OCI-LY1 (cell line): ENCODE measurements at regions not wholly inside any gene's neighbourhood (a gene's known extent, or its start where the extent isn't known, plus 50 kb on each side); places are given as distances from the start of the nearest gene placed in this dataset.

Source experiments
- EZH2 ChIP-seq: fragments of 200-600 bp; sonication (generic), shearing (Covaris generic); IDR thresholded peaks from 2 replicates; pipeline ENCODE4 v1.8.0; 2017; ENCODE audit warnings: borderline replicate concordance, mixed run types, mild to moderate bottlenecking, antibody characterized with exemption, low read length, moderate library complexity, mixed read lengths
- TF ChIP-seq, protein P1 (sequence below): fragments of 200-600 bp; sonication (generic), shearing (Covaris generic); IDR thresholded peaks from 2 replicates; pipeline ENCODE4 v1.5.1; 2017; ENCODE audit warnings: mild to moderate bottlenecking, antibody characterized with exemption, low read length, moderate library complexity, mixed read lengths

GRCh38 chr3:181431748-181432147 lies 280.0 kb upstream of the SOX2 start:
- TF ChIP-seq, protein P1, sequence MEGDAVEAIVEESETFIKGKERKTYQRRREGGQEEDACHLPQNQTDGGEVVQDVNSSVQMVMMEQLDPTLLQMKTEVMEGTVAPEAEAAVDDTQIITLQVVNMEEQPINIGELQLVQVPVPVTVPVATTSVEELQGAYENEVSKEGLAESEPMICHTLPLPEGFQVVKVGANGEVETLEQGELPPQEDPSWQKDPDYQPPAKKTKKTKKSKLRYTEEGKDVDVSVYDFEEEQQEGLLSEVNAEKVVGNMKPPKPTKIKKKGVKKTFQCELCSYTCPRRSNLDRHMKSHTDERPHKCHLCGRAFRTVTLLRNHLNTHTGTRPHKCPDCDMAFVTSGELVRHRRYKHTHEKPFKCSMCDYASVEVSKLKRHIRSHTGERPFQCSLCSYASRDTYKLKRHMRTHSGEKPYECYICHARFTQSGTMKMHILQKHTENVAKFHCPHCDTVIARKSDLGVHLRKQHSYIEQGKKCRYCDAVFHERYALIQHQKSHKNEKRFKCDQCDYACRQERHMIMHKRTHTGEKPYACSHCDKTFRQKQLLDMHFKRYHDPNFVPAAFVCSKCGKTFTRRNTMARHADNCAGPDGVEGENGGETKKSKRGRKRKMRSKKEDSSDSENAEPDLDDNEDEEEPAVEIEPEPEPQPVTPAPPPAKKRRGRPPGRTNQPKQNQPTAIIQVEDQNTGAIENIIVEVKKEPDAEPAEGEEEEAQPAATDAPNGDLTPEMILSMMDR: no peak
- TF ChIP-seq EZH2: no peak
